OCI-M1 (cell line): ENCODE measurements at regions not wholly inside any gene's neighbourhood (a gene's known extent, or its start where the extent isn't known, plus 50 kb on each side); places are given as distances from the start of the nearest gene placed in this dataset.

Source experiments
- DNase-seq: peaks from one replicate; lab custom pipeline; 2025; lab: John Stamatoyannopoulos, UW

- no peak for DNase-seq
These were observed 113.5 kb upstream of the C10orf90 start for GRCh38 chr10:126783806-126784557.

DNA sequence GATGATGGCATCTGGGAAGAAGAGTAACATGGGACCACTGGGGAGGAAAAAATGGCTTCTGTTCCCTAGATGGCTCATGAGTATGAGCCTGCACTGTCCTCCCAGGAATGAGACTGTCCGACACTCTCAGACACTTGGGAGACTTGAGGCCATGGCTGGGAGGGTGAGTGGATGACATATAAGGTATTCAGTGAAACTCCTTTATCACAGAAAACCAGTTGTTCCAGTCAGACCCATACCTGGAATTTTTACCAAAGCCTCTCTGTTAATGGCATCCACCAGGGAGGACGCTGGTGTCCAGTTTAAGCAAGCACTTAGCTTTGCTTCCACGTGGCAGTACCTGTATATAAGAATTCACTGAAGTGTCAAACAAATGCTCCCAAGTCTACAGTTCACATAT lies 116.7 kb upstream of the C10orf90 start:
- no peak for DNase-seq

GRCh38 chr10:126795318-126795717 lies 109.9 kb upstream of the DOCK1 start:
- DNase-seq: no peak

- no peak for DNase-seq
These were observed 106.6 kb upstream of the DOCK1 start for GRCh38 chr10:126798649-126799048.

GRCh38 chr10:126803394-126803793 lies 101.8 kb upstream of the DOCK1 start:
- DNase-seq: no peak

DNA sequence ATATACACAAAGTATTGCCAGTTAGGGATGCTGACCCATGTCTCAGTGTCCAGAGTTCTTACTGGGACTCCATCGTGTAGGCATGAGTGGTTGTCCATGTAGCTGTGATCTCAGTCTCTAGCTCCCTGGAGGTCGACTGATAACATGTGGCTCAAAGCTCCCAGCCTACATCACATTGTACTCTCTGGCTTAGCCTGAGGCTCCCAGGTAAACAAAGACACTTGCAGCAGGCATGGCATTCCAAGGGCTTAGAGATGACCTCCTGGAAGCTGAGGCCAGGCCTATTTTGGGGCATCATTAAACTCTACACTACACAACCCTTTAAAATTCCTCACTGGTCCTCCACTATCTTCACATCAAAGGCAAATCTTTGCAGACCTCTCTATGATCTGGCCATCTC lies 100.8 kb upstream of the DOCK1 start:
- no peak for DNase-seq

GRCh38 chr10:126806498-126806897 lies 98.7 kb upstream of the DOCK1 start:
- no peak for DNase-seq

- no peak for DNase-seq
These were observed 98.1 kb upstream of the DOCK1 start for GRCh38 chr10:126806991-126807702.

- no peak for DNase-seq
These were observed 97.1 kb upstream of the DOCK1 start for GRCh38 chr10:126808103-126808502.

- DNase-seq: no peak
These were observed 91.8 kb upstream of the DOCK1 start for GRCh38 chr10:126813432-126813831.

DNA sequence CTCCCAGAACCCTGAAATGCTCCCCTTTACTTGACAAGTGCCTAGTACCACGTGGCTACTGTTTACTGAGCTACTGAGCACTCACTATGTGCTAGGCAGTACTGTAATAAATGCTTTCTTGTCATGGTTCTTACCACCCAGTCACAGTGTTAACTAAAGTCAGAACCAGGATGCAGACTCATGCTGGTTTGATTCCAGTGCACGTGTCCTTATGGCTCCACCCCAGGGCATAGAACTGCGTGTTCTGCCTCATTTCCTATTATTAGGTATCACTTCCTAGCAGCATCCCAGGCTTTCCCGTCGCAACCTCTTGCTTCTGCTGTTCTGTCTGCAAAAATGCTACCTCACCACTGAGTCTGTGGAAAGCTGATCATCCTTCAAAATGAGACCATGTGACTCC lies 71.7 kb upstream of the DOCK1 start:
- DNase-seq: no peak

- no peak for DNase-seq
These were observed 69.2 kb upstream of the DOCK1 start for GRCh38 chr10:126836009-126836408.

DNA sequence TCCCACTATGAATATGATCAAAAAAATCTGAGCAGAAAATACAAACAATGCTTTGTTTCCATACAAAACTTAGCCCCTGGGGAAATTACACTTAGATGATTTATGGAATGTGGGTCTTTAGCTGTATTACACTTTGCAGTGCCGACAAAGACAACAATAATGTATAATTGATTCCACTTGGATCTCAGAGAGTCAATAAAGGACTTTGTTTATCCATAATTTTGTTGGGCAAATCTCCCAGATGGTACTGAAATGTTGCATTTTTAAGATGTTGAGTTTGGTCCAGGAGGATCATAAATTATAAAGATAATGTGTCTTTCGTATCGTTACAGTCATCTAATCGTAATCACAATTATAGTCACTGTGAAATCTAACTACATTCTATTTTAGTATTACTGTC lies 66.9 kb upstream of the DOCK1 start:
- DNase-seq: no peak

- DNase-seq: no peak
These were observed 66.0 kb upstream of the DOCK1 start for GRCh38 chr10:126839094-126839761.

- DNase-seq: no peak
These were observed 64.6 kb upstream of the DOCK1 start for GRCh38 chr10:126840576-126841135.

- no peak for DNase-seq
These were observed 63.8 kb upstream of the DOCK1 start for GRCh38 chr10:126841341-126841895.

DNA sequence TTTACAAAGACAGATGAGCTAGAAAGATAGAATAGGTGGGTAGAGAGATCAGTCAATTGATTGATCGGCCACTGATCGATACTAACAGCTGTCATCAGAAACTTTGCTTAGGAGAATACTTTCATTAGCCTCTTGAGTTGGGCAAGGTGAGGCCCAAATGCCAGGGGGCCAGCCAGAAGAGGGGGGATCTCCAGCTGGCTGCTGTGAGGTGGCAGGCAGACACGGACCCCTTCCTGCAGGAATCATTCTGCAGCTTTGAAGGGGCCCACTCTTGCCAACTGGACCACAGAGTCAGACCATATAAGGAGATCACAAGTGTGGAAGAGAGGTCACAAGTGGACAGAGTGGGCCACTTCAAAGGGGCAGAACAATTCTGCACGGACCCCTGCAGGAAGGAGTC lies 62.9 kb upstream of the DOCK1 start:
- no peak for DNase-seq

DNA sequence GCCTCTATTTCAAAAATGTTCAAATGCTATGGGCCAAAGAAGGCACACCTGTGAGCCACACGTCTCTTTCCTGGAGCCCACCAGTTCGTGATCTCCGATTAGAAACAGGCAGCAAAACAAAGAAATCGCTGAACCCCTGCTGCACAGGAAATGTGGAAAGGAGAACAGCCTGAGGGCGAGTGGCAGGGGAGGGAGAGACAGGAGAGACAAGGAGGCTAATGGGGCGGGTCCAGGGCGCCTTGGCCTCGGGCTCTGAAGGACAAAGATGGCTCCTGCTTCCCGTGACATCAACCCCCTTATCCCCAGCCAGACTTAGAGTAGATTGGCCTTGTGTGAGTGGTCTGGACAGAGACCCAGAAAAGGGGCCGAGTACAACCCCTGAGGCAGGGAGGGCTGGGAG lies 62.4 kb upstream of the DOCK1 start:
- no peak for DNase-seq

DNA sequence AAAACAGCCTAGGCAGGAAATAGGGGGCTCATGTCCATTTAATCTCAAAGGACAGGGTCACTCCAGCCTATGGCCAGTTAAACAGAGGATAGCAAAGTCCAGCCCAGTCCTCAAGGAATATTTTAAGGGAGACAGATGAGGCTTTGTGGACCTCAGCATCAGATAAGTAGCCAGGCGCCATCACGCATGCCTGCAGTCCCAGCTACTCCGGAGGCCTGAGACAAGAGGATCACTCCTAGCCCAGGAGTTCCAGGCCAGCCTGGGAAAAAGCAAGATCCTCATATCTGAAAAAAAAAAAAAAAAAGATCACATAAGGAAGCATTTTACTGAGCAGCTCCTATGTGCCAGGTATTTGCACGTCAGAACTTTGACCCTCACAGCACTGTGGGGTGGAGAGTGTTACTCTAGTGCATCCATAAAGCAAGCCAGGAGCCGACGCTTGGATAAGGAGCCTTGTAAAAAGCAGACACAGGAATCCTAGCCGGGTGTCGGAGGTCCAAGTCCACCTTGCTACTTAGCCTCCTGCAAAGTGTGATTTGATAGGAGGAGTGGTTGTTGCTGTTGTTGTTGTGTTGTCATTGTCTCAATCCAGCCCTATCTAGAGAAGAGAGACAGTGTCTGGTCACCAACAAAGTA lies 61.8 kb upstream of the DOCK1 start:
- DNase-seq: no peak

- no peak for DNase-seq
These were observed 60.8 kb upstream of the DOCK1 start for GRCh38 chr10:126844406-126844805.

- DNase-seq: no peak
These were observed 58.8 kb upstream of the DOCK1 start for GRCh38 chr10:126846469-126846868.

DNA sequence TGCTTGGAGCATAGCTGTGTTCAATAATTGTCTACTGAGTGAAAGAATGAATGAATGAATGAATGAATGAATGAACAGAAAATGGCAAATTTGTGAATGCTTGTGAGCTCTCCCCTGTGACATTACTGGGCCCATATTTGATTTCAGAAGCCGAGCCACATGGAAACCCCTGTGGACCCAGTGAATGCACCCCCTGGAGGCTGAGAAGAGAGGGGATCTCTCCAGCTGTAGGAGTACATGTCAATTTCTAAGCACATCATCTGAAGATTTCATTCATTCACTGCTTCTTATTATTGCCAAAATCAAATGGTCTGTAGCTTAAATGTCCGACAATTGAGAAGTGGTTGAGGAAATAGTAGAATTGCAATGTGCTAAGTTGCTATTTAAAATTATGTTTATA lies 58.3 kb upstream of the DOCK1 start:
- DNase-seq: no peak
